T-helper 22 cell (primary cell): ENCODE measurements at regions not wholly inside any gene's neighbourhood (a gene's known extent, or its start where the extent isn't known, plus 50 kb on each side); places are given as distances from the start of the nearest gene placed in this dataset.

Source experiments
- DNase-seq: peaks from one replicate; pipeline ENCODE4 v3.0.0-alpha.2; 2020; ENCODE audit warnings: low read depth

- DNase-seq: no peak
Measured at GRCh38 chr3:31423482-31423881, 109.2 kb upstream of the STT3B start.

- DNase-seq: no peak
Measured at GRCh38 chr3:31425401-31425800, 107.3 kb upstream of the STT3B start.

GRCh38 chr3:31427623-31428022, 105.1 kb upstream of the STT3B start:
- DNase-seq: no peak

GRCh38 chr3:31431321-31431720, 101.4 kb upstream of the STT3B start:
- DNase-seq: no peak

- DNase-seq: no peak
Measured at GRCh38 chr3:31432897-31433678, 99.6 kb upstream of the STT3B start.

GRCh38 chr3:31433679-31433992, 99.1 kb upstream of the STT3B start:
- DNase-seq: no peak

GRCh38 chr3:31434819-31435218, 97.9 kb upstream of the STT3B start:
- DNase-seq: no peak

- no peak for DNase-seq
Measured at GRCh38 chr3:31436830-31437229, 95.9 kb upstream of the STT3B start.

- DNase-seq: no peak
Measured at GRCh38 chr3:31438742-31439141, 94.0 kb upstream of the STT3B start.

- DNase-seq: no peak
Measured at GRCh38 chr3:31439890-31440750, 92.6 kb upstream of the STT3B start.

GRCh38 chr3:31440878-31441277, 91.8 kb upstream of the STT3B start:
- DNase-seq: no peak

GRCh38 chr3:31442755-31443154, 90.0 kb upstream of the STT3B start:
- no peak for DNase-seq

- no peak for DNase-seq
Measured at GRCh38 chr3:31444220-31445142, 88.2 kb upstream of the STT3B start.

GRCh38 chr3:31445701-31446100, 87.0 kb upstream of the STT3B start:
- no peak for DNase-seq

GRCh38 chr3:31448035-31448881, 84.5 kb upstream of the STT3B start:
- DNase-seq: no peak

- no peak for DNase-seq
Measured at GRCh38 chr3:31448882-31449243, 83.9 kb upstream of the STT3B start.

- DNase-seq: no peak
Measured at GRCh38 chr3:31449318-31449717, 83.4 kb upstream of the STT3B start.

- DNase-seq: no peak
Measured at GRCh38 chr3:31450345-31450744, 82.4 kb upstream of the STT3B start.

GRCh38 chr3:31452495-31453106, 80.1 kb upstream of the STT3B start:
- no peak for DNase-seq

GRCh38 chr3:31453430-31453829, 79.3 kb upstream of the STT3B start:
- no peak for DNase-seq

- no peak for DNase-seq
Measured at GRCh38 chr3:31455524-31455923, 77.2 kb upstream of the STT3B start.
